GM21367 (cell line): ENCODE measurements at regions not wholly inside any gene's neighbourhood (a gene's known extent, or its start where the extent isn't known, plus 50 kb on each side); places are given as distances from the start of the nearest gene placed in this dataset.

ENCODE experiments used
- ATAC-seq: cut with Tn5 transposase; IDR thresholded peaks from one replicate; pipeline ENCODE4 v1.9.1; 2021; ENCODE audit not compliant: unreplicated experiment

DNA sequence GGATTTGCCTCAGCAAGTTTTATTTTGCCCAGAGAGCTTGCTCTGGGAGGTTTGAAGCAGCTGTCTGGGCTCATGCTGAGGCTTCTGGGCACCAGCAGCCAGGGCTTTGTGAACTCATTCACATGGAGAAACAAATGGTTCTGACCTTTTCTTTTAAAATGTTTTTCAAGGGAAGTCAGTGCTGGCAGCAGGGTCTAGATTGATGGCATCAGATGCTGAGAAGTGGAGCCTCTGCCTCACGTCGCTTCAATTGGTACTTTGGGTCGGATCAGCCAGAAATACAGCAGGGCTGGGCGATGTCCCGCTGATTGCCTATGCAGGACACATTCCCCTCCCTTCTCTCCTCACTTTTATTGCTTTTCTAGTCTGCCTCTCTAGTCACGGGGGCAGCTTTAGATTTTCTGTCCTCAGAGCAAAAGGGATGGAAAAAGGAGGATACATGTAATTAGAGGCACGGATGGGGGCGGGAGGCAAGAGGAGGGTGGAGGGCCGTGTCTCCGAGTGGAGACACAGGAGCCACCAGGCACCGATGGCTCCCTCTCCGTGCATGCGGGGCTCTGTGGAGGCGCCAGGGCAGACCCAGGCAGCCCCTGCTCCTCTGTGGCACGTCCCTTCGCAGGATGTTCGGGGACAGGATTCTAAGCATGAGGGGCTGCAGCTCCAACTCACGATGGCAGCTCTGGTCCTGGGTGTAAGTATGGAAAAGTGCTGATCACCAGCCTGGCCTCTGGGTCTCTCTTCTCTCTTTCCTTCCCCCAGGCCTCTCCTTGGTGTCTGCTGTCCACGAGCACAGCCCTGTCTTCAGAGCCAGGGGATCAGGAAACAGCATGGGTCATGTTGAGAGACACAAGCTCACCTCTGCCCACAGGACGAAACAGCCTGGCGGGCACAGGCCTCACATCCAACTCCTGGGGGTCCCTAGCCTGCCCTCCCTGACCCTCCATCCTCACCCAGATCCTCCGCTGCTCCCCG is 116.1 kb downstream of the FAM43A start:
- ATAC-seq = no peak

DNA sequence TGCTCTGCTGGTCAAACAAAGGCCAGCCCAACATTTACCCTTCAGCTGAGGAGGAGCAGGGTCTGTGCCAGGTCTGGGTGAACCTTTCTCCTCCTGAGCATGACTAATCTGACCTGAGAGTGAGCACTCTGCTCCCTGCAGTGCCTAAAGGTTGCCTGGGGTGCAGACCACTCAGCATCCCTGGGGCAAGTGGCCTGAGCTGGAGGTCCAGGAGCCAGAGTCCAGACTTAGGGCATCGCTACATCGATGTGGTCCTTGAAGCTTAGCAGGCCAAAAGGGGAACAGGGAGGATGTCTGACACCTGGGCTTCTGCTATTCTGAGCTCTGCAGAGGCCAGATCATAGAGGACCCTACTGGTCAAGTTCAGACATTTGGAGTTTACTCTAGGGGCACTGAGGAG is 119.1 kb downstream of the FAM43A start:
- no peak for ATAC-seq

DNA sequence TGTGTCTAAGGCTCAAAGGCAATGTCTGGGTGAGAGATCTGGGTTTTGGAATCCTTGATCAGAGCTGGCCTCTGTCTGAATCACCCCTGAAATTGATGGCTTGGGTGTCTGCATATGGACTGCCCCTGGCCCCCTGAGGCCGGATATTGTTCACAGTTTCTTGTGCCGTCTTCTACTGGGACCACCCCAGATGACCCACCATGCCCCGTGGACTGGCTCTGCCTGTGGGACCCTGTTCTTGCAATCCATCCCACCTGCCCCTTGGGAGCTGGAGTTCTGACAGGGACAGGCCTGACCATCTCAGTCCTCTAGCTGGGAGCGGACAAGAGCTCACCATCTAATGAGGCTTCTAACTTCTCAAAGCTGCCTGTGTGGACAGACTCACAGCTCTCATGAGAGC is 119.9 kb downstream of the FAM43A start:
- ATAC-seq = no peak

DNA sequence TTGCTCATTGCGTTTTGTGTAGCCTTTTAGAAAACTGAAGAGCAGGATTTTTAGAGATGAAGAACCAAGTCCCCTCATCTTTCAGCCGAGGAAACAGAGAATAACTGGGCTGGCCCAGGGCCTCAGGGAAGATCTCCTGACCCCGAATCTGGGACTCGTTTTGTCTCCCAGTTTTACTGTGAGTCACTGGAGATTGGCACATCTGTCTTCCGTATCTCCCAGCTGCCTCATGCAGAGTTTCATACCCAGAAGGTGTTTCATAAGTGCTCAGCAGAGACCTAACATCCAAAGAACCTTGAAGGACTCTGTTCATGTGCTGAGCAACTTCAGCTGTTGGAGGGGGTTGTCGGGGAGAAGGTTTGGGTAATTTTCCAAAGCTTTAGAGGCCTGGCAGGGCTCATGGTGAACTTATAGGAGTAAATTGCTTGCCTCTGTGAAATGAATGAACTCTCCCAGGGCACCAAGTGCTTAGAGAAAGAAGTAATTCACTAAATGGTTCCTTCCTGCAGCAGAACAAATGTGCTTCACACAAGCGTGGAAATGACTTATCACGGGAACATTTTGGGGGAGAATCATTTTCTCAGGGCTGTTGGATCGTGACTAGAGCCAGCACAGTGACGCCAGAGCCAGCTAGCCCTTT is 121.4 kb downstream of the FAM43A start:
- ATAC-seq = no peak

DNA sequence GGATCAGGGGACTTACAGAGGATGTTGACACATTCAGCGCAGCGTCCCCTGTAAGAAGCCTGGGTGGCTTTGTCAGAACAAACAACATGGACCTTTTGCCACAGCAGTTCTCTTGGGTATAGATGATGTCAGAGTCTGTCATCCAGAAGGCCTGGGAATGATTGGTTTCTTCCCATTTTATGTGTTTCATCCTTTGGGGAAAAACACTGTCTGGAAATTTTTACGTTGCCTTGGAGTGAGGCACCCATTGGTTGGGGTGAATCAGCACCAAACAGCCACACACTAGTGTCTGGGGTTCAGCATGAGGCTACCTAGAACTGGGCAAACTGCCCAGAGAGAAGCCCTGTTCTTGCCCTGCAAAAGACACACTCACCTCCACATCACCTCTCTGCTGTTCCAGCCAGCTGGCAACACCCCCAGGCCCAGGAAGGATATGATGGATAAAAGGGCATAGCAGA is 123.0 kb downstream of the FAM43A start:
- no peak for ATAC-seq

DNA sequence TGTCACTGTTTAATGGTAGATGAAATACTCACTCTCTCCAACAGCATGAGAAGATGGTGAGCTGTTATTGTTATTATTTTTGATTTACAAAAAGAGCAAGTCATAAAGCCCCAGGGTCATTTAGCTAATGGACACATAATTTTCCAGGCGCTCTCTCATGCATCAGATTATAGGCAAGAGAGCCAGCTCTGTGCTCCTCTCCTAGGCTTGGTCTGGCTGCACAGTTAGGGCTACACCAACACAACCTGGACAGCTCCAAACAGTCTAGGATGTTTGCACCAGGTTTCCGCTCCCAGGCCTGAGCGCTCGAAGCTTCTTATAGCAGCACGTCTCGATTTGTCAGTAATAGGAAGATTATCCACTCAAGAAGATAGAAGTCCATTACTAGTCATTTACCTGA is 123.7 kb downstream of the FAM43A start:
- ATAC-seq = no peak

DNA sequence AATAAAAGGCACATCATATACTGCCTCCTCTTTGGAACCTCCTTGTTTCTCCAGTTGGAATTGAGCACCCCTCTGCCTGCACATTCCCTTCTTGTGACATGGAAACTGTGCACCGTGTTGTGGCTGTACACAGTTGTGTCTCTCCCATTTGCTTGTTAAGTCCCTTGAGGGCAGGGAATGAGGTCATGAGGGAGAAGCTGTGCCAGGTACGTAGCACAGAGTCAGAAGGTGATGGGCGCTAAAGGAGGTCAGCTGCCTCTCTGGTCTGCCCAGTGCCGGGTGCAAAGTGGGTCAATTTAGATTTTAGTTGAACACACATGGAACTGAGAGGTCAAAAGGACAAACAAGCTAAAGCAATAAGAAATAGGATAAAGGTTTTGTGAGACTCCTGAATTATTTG is 124.4 kb downstream of the FAM43A start:
- no peak for ATAC-seq

DNA sequence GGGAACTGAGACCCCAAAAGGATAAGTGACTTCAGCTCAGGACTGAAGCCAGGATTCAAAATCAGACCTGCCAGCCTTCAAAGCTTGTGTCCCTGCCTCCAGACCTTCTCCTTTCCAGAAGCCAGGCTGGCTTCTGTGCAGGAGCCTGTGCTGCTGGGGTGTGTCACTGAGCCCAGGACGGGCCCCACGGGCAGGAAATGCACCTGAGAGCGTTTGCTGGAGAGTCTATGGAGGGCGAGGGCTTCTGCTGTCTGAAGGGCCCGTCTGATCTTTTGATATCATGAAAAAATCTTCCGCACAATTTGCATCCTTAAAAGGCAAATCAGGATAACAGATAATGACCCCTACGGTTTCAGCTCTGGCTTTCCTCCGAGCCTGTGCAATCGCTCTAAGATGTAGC is 125.4 kb downstream of the FAM43A start:
- no peak for ATAC-seq

DNA sequence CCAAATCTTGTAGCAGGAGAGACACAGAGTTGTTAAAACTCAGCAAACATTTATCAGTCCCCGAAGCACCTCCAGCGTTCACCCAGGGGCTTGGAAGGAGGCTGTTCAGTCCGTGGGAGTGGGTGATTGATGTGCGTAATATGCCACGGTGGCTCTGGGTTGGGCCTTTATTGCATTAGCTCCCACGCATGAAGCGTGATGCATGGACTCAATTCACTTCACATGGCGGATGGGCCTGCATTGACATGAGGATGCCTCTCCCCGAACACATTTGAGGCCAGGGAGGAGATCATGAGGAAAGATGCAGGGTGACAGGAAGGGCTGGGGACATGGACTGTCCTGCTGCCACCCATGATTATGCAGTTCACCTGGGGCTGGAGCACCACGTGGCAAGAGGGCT is 126.5 kb downstream of the FAM43A start:
- no peak for ATAC-seq

DNA sequence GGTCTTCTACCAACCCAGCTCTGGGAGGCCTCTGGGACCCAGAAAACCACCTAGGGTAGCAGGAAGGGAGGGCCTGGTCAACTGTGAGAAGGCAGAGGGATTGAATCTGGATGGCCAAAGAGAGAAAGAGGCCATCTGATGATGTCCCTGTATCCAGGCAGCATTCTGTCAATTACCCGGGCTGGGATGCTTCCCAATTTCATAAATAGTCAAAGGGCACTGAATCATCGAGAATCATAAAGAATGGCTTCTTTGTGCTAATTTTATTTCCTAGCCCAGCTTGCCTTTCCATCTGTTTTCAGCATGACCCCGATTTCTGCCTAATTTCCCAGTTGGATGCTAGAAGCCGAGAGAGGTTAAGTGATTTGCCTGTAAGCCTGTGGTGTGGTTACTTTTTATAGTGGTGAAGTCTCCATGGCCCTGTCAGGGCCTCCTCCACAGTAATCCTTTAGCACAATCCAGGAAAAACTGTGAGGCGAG is 129.2 kb downstream of the FAM43A start:
- no peak for ATAC-seq

DNA sequence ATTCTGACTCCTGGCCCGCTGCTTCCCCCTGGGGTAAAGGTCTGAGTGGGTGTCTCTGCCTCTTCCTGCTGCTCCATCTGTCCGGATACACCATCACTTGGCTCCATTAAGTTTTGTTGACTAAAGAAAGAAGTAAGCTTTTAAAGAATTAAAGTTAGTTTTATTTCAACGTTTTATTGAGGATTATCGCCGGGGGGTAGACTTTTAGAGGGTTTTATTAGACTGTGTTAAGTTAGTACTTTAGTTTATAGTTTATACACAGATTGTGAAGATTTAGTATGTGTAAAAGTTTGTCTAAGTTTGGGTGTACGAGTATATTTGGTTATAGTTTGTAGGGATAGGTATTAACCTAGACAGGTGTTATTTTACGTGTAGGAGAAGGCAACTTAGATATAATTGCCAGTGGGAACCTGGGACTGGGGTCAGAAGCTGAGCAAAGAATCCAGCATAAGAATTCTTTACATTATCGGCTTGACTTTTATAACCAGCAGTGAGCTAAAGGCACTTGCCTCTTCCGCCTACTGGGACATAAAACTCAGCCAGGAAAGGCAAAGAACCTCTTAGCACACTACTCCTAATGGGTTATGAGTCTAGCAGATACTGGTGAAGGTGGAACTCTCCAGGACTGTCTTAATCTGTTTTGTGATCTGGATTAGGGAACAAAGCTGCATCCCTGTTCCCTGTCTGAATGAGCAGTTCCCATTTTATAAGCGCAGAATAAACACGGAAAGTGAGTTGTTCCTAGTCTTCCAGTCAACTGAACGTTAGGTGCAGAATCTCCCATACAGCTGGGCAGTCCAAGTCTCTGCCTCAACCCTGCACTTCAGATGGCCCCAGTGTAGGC is 131.3 kb downstream of the FAM43A start:
- ATAC-seq = no peak

DNA sequence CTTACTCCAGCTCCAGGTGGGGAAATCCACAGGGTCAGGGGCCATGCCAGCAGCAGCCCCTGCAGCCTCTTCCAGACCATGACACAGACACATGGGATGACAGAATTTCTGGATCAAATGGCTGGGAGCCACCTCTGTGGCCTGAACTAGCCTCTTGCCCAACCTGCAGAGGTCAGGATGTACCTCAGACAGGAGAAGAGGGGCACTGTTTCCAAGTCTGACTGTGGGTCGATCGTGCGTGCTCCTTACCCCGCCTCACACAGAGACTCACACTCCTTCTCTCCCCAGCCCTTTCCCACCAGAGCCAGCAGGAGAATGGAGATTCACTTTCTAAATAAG is 131.9 kb downstream of the FAM43A start:
- no peak for ATAC-seq

DNA sequence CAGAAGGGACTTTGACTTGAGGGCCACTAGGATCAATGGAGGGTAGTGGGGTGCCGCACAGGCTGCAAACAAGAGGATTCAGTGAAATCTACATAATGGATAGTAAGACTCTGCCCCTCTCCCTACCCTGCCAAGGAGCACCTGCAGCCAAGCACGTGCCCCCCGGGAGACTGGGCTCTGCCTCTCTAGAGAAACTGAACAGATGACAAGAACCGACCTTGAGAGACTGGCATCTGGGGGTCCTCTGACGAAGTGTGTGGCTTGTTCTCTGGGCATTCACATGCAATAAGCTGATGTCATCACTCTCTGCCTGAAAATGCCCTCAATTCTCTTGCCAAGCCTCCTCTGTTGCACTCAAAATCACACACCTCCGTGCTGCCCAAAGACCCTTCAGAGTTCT is 132.3 kb downstream of the FAM43A start:
- ATAC-seq = no peak

DNA sequence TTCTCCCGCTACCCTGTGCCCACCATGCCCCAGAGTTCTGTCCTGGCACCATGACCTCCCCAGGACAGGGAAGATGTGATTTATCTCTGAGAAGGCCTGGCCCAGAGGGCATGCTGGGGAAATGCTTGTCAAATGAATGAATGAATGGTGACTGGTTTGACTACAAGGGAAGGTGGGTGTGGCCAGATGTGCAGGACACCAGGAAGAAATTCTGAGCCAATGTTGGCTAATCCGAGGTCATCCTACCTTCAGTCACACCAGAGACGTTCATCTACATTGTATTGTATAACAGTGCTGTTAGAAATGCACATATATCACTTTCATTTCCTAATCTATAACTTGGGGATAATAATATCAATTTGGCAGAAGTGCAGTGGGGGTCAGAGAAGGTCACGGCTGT is 138.4 kb downstream of the FAM43A start:
- ATAC-seq = no peak

DNA sequence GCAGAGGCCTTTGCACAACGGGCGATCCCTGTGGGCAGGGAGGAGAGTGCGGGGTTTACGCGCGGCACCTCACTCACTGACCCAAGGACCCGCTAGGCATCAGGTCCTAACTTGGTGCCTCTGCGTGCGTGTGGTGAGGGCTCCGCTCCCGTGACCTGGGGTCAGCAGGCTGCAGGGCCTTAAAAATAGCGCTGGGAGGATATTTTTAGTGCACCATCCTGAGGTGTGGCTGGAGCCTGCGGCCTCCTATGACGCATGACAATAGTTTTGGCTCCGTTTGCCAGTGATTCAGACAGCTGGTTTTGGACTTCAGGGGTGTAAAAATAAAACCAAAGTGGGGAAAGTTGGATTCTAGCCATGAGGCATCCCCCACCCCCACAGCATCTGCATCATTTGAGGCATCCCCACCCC is 139.0 kb downstream of the FAM43A start:
- ATAC-seq = no peak

DNA sequence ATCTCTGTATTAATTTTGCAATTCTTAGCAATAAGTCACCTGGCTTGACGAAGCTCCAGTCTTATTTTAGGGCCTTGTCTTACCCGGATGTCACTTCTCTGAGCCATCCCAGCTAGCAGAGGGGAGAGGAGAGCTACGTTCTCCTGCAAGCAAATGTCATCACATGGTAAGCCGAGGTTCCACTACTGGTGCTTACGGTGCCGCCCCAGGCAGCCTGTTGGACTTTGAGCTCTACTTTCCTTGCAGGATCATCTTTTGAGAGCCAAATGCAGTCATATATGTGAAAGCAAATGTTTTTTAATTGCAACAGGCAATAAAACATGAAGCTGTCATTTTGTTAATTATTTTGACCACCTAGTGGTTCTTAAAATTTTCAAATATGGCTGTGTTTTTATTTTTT is 140.9 kb downstream of the FAM43A start:
- ATAC-seq = no peak

DNA sequence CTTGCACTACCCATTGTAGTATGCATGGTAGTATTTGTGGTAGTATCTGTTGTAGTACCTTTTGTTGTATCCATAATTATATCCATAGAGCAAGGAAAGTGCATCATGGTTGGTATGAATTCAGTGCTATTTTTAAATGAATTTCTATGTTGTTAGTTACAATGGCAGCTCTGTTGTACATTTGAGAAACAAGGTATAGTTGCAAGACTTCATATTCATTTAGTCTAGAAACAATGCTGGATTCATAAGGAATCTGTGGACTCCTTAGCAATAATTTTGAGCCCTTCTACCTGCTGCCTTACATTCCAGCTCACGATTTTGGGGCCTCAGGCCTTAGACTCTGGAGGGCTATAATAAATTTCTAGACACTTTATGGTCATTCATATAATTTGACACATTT is 141.8 kb downstream of the FAM43A start:
- ATAC-seq = no peak

DNA sequence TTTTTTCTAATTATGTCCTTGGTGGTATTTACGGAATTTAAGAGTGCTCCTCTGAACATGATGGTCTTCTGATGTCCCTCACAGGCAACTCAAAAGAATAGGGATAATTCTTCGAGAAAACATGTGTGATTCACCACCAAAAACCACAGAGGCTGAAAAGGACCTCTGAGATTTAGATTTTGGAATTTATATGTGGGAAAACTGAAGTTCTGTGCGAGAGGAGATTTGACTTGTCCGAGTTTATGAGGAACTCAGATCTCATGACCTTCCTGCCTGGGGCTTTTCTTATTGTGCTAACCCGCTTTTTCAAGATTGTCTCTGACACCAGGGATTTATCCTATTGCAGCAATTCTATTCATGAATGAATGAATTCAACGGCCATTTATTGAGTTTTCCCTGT is 142.4 kb downstream of the FAM43A start:
- no peak for ATAC-seq

DNA sequence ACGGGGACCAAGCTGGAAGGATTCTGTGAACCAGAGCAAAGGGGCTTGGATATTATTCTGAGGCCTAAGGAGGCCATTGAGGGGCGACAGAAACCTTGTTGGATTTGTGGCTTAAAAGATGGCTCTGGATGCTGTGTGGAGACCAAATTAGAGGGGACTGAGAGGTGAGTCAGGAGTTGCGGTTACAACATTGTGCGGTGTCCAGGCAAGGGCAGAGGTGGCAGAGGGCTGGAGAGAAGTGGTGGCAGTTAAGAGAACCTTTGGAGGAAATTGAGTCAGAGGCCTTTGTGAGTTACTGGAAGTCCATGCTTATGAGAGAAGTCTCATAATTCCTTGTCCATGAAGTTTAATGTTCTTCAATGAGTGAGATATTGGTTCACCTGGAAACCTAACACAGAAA is 143.2 kb downstream of the FAM43A start:
- ATAC-seq = no peak

DNA sequence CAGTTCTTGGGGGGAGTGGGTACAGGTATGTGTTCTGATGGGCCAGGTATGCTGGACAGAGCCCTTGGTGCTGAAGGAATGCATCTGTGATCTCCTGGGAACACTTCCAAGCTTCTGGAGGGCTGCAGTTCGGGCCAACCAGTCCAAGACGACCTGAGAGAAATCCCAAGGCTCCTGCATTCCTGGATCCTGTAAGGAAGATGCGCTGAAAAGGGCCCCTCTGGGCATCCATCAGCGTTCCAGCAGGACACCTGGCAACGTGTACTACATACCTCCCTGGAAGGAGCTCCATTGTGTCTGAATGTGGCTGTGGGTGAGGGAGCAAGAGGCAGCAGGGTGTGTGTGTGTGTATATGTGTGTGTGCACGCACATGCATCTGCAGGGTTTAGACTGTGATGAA is 144.7 kb downstream of the FAM43A start:
- ATAC-seq = no peak

DNA sequence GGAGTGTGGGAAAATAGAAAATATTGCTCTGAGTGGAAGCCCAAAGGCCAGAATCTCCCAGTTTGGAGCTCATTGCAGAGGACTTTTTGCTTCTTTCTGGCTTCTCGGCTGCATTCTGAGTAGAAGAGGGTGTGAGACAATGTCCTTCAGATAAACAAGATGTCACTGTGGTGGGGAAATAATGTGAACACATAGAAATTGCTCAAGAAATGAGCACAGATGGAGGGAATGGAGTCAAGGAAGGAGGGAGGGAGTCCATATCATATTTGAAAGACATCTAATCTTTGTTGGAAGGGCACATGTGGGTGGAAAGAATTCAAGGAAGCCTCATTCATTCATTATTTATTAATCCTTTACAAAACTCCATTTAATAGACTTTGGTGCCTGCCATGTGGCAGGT is 145.3 kb downstream of the FAM43A start:
- ATAC-seq = no peak
